A549 (cell line): ENCODE measurements at regions not wholly inside any gene's neighbourhood (a gene's known extent, or its start where the extent isn't known, plus 50 kb on each side); places are given as distances from the start of the nearest gene placed in this dataset.

ENCODE experiments used
- CTCF ChIP-seq: fragments of >200 bp; sonication (Bioruptor Twin); formaldehyde crosslinking; IDR thresholded peaks from 3 replicates; pipeline ENCODE4 v1.5.1; 2016
- EP300 ChIP-seq, 2 experiments: fragments of >200 bp; sonication (Bioruptor Twin); formaldehyde crosslinking; IDR thresholded peaks; 2 replicates in 1 of 2; 3 replicates in 1 of 2; pipeline ENCODE4 v1.6.1; 2016 to 2017
- FOSL2 ChIP-seq, 2 experiments: fragments of 450-650 bp in 1 of 2; fragments of >200 bp in 1 of 2; sonication (Bioruptor Twin) in 1 of 2; formaldehyde crosslinking; IDR thresholded peaks; 2 replicates each; pipeline versions ENCODE4 v1.5.0 to v1.6.1; 2016 to 2020; ENCODE audit warnings: mild to moderate bottlenecking in 1 of 2, moderate library complexity in 1 of 2
- MAX ChIP-seq: IDR thresholded peaks from 2 replicates; pipeline ENCODE4 v1.6.1; 2012
- MAZ ChIP-seq: fragments of 150-350 bp; IDR thresholded peaks from 2 replicates; pipeline ENCODE4 v1.6.1; 2014; ENCODE audit warnings: antibody characterized with exemption, low read depth, low read length, borderline replicate concordance
- MYC ChIP-seq: IDR thresholded peaks from 2 replicates; pipeline ENCODE4 v1.6.1; 2012; ENCODE audit warnings: mild to moderate bottlenecking, inconsistent platforms, low read length, improper control_type of control experiment, borderline replicate concordance
- NFE2L2 ChIP-seq: fragments of 150-350 bp; conservative IDR thresholded peaks from 2 replicates; pipeline ENCODE4 v1.6.1; 2014; ENCODE audit warnings: low read length
- PBX3 ChIP-seq: IDR thresholded peaks from 2 replicates; pipeline ENCODE4 v1.6.1; 2012
- POLR2A ChIP-seq: IDR thresholded peaks from 2 replicates; pipeline ENCODE4 v1.6.1; 2012; ENCODE audit warnings: mild to moderate bottlenecking, low read length
- POLR2AphosphoS2 ChIP-seq: conservative IDR thresholded peaks from 2 replicates; pipeline ENCODE4 v1.6.1; 2012; ENCODE audit warnings: low read length, improper control_type of control experiment, inconsistent platforms
- REST ChIP-seq: fragments of 200-600 bp; sonication (generic); IDR thresholded peaks from 2 replicates; pipeline ENCODE4 v1.6.1; 2016; ENCODE audit warnings: antibody characterized with exemption, mild to moderate bottlenecking, moderate library complexity
- USF2 ChIP-seq: fragments of 450-650 bp; IDR thresholded peaks from 2 replicates; pipeline ENCODE4 v1.6.1; 2014; ENCODE audit warnings: antibody characterized with exemption
- ZNF302 ChIP-seq: fragments of 250-450 bp; sonication (Bioruptor Pico); IDR thresholded peaks from 2 replicates; pipeline ENCODE4 v1.9.0; 2021; ENCODE audit warnings: inconsistent platforms, mild to moderate bottlenecking, moderate library complexity

GRCh38 chr9:85185486-85186217, 516.1 kb downstream of the NTRK2 start:
- TF ChIP-seq CTCF = no peak
- no peak for TF ChIP-seq REST
- TF ChIP-seq NFE2L2 = no peak
- TF ChIP-seq MAZ = no peak
- no peak for TF ChIP-seq ZNF302 (CRISPR knock-in tag)
- TF ChIP-seq POLR2A = no peak
- TF ChIP-seq MAX = no peak
- TF ChIP-seq FOSL2 (IDR thresholded peaks at IDR 0.05) = no peak
- TF ChIP-seq FOSL2 (CRISPR knock-in tag; IDR thresholded peaks at IDR 0.05) = no peak
- TF ChIP-seq MYC = no peak
- TF ChIP-seq USF2 = no peak
- no peak for TF ChIP-seq PBX3
- no peak for TF ChIP-seq EP300 (IDR thresholded peaks at IDR 0.05)
- TF ChIP-seq POLR2AphosphoS2 = no peak
